Erythroblast (primary cell): ENCODE measurements at regions not wholly inside any gene's neighbourhood (a gene's known extent, or its start where the extent isn't known, plus 50 kb on each side); places are given as distances from the start of the nearest gene placed in this dataset.

Source experiments
- GATA1 ChIP-seq: IDR thresholded peaks from 2 replicates; pipeline ENCODE4 v1.6.1; 2011; ENCODE audit warnings: low read depth, mild to moderate bottlenecking, control low read depth, low read length, moderate library complexity
- POLR2A ChIP-seq: IDR thresholded peaks from 2 replicates; pipeline ENCODE4 v1.6.1; 2011; ENCODE audit warnings: mild to moderate bottlenecking, low read length

DNA sequence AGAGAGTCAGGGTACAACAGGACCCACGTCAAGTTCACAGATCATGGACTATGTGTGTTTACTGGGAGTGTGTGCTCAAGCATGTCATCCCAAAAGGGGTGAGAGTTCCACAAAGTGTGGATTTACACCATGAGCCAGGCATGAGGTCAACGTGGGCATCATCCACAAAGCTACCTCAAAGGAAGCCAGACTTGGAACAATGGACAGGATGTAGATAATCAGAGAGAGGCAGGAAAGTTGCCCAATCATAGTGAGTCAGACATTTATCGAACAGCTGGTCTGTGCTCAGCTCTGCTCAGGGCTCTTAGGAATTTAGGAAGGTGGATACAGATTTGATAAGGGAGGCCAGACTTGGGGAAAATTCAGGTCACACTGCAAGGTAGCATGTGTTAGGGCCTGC, 317.2 kb upstream of the CDYL start:
- no peak for TF ChIP-seq POLR2A
- no peak for TF ChIP-seq GATA1
